GM12873 (cell line): ENCODE measurements at regions not wholly inside any gene's neighbourhood (a gene's known extent, or its start where the extent isn't known, plus 50 kb on each side); places are given as distances from the start of the nearest gene placed in this dataset.

Source experiments
- TF ChIP-seq, protein P1 (sequence below): IDR thresholded peaks from 2 replicates; pipeline ENCODE4 v1.5.1; 2012; ENCODE audit warnings: low read depth, mild to moderate bottlenecking, moderate library complexity, low read length, control low read depth; ENCODE audit not compliant: insufficient read depth; ENCODE audit errors: missing control alignments

GRCh38 chr9:29393064-29393463 lies 1819.8 kb upstream of the C9orf72 start:
- TF ChIP-seq, protein P1, sequence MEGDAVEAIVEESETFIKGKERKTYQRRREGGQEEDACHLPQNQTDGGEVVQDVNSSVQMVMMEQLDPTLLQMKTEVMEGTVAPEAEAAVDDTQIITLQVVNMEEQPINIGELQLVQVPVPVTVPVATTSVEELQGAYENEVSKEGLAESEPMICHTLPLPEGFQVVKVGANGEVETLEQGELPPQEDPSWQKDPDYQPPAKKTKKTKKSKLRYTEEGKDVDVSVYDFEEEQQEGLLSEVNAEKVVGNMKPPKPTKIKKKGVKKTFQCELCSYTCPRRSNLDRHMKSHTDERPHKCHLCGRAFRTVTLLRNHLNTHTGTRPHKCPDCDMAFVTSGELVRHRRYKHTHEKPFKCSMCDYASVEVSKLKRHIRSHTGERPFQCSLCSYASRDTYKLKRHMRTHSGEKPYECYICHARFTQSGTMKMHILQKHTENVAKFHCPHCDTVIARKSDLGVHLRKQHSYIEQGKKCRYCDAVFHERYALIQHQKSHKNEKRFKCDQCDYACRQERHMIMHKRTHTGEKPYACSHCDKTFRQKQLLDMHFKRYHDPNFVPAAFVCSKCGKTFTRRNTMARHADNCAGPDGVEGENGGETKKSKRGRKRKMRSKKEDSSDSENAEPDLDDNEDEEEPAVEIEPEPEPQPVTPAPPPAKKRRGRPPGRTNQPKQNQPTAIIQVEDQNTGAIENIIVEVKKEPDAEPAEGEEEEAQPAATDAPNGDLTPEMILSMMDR: no peak

GRCh38 chr9:29394855-29395254 lies 1821.6 kb upstream of the C9orf72 start:
- TF ChIP-seq, protein P1: no peak

GRCh38 chr9:29397148-29397547 lies 1823.9 kb upstream of the C9orf72 start:
- TF ChIP-seq, protein P1: no peak

DNA sequence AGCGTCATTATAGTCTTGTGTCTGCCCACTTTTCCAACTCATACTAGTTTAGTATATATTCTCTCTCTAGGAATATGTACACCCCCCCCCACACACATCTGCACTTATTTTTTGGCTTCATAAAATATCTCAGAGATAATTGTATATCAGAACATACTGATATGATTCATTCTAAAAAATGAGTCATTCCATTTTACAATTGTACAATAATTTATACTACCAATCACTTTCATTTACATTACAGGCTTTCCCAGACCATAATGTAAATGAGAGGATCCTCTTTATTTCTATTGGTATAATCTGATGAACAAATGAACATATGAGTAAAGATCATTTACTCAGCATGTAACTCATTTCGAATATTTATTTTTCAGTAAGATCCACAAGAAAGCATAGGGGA lies 1842.9 kb upstream of the C9orf72 start:
- TF ChIP-seq, protein P1: no peak

- TF ChIP-seq, protein P1: no peak
Observed at GRCh38 chr9:29422438-29422837, 1849.2 kb upstream of the C9orf72 start.

GRCh38 chr9:29432191-29432590 lies 1858.9 kb upstream of the C9orf72 start:
- TF ChIP-seq, protein P1: no peak

DNA sequence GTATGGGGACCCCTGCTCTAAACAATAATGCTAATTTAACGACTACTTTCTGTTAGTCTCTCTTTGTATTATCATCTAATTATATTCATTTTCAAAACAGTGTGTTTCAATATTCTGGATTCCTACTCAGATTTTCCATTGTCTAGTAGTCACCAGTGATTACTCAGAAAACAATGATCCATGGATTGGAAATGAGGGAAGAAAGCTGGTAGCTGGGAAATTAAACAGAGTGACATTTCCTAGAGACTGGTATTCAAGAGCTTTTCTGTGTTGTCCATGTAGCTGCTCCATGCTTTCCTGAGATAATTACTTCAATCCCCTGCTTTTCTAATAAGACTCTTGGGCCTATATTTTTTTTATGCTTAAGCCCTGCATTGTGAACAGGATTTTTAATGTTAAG lies 1862.1 kb upstream of the C9orf72 start:
- TF ChIP-seq, protein P1: no peak
